Astrocyte (in vitro differentiated cells and primary cell): ENCODE measurements at regions not wholly inside any gene's neighbourhood (a gene's known extent, or its start where the extent isn't known, plus 50 kb on each side); places are given as distances from the start of the nearest gene placed in this dataset.

Experiments
- EZH2 ChIP-seq: IDR thresholded peaks from 2 replicates; pipeline ENCODE4 v1.6.1; 2012; ENCODE audit warnings: mild to moderate bottlenecking, low read length, inconsistent platforms; ENCODE audit not compliant: insufficient read depth
- TF ChIP-seq, protein P1 (sequence below): IDR thresholded peaks from 2 replicates; pipeline ENCODE4 v1.5.1; 2011; ENCODE audit warnings: low read depth, mild to moderate bottlenecking, inconsistent platforms, low read length, moderate library complexity; ENCODE audit not compliant: insufficient read depth

GRCh38 chr1:14163246-14163645 lies 435.2 kb upstream of the KAZN start:
- TF ChIP-seq, protein P1, sequence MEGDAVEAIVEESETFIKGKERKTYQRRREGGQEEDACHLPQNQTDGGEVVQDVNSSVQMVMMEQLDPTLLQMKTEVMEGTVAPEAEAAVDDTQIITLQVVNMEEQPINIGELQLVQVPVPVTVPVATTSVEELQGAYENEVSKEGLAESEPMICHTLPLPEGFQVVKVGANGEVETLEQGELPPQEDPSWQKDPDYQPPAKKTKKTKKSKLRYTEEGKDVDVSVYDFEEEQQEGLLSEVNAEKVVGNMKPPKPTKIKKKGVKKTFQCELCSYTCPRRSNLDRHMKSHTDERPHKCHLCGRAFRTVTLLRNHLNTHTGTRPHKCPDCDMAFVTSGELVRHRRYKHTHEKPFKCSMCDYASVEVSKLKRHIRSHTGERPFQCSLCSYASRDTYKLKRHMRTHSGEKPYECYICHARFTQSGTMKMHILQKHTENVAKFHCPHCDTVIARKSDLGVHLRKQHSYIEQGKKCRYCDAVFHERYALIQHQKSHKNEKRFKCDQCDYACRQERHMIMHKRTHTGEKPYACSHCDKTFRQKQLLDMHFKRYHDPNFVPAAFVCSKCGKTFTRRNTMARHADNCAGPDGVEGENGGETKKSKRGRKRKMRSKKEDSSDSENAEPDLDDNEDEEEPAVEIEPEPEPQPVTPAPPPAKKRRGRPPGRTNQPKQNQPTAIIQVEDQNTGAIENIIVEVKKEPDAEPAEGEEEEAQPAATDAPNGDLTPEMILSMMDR: no peak
- no peak for TF ChIP-seq EZH2
